B cell (primary cell): ENCODE measurements at regions not wholly inside any gene's neighbourhood (a gene's known extent, or its start where the extent isn't known, plus 50 kb on each side); places are given as distances from the start of the nearest gene placed in this dataset.

Source experiments
- ATAC-seq: fragments of 200-7000 bp; cut with Tn5 transposase; one replicate; pipeline ENCODE4 v1.10.0; 2021; ENCODE audit warnings: low read depth, mild to moderate bottlenecking, moderate number of reproducible peaks, moderate library complexity
- CTCF ChIA-PET: fragments of 350-600 bp; sonication (Branson Sonifier 250); formaldehyde crosslinking; loops from one replicate; lab custom pipeline; 2021; ENCODE audit warnings: antibody characterized with exemption, inconsistent platforms; lab: Charles Lee
- POLR2A ChIA-PET: fragments of 350-600 bp; sonication (Branson Sonifier 250); formaldehyde crosslinking; loops from one replicate; lab custom pipeline; 2021; ENCODE audit warnings: antibody characterized with exemption; lab: Charles Lee
- DNase-seq: peaks from one replicate; pipeline ENCODE4 v3.0.0; 2013
- H2AFZ ChIP-seq: 2 replicates; pipeline ENCODE4 v1.6.1; 2012; ENCODE audit warnings: mild to moderate bottlenecking, low read depth, low read length; ENCODE audit not compliant: insufficient read depth, poor library complexity, severe bottlenecking
- H3K27ac ChIP-seq, 2 donors: 1 replicate in 1 of 2; 2 replicates in 1 of 2; pipeline ENCODE4 v1.5.1; 2012 to 2013; ENCODE audit warnings: low read length in 2 of 2, mild to moderate bottlenecking in 2 of 2, moderate library complexity in 1 of 2
- H3K27me3 ChIP-seq, 4 experiments: fragments of 200-600 bp in 1 of 4; sonication (generic) in 1 of 4; replicated peaks in 1 of 4; 1 replicate in 2 of 4; 2 replicates in 2 of 4; pipeline versions ENCODE4 v1.6.1 to v1.7.0; 2013 to 2016; ENCODE audit warnings: low read length in 3 of 4, mild to moderate bottlenecking in 2 of 4, mixed read lengths in 1 of 4, moderate library complexity in 1 of 4; ENCODE audit not compliant: insufficient read depth in 4 of 4, control insufficient read depth in 3 of 4; ENCODE audit errors: control extremely low read depth in 1 of 4
- H3K36me3 ChIP-seq, 2 experiments: replicated peaks in 1 of 2; 1 replicate in 1 of 2; 2 replicates in 1 of 2; pipeline versions ENCODE4 v1.6.1 to v1.7.1; 2013; ENCODE audit warnings: low read length in 1 of 2; ENCODE audit not compliant: insufficient read depth in 2 of 2, control insufficient read depth in 1 of 2; ENCODE audit errors: control extremely low read depth in 1 of 2, extremely low read depth in 1 of 2
- H3K4me1 ChIP-seq, 2 donors: fragments of 200-600 bp in 1 of 2; sonication (generic) in 1 of 2; 1 replicate in 1 of 2; 2 replicates in 1 of 2; pipeline versions ENCODE4 v1.5.1 to v1.6.1; 2013 to 2017; ENCODE audit warnings: low read length in 2 of 2; ENCODE audit not compliant: control insufficient read depth in 2 of 2, insufficient read depth in 2 of 2
- H3K4me2 ChIP-seq: replicated peaks from 2 replicates; pipeline ENCODE3; 2012; ENCODE audit warnings: mild to moderate bottlenecking, low read depth, low read length; ENCODE audit not compliant: poor library complexity, severe bottlenecking
- H3K4me3 ChIP-seq, 5 experiments: fragments of 200-600 bp in 1 of 5; sonication (generic) in 1 of 5; 1 replicate in 3 of 5; 2 replicates in 2 of 5; pipeline versions ENCODE4 v1.5.1 to v1.7.0; 2011 to 2016; ENCODE audit warnings: low read length in 4 of 5, mild to moderate bottlenecking in 4 of 5, low read depth in 2 of 5, control low read depth in 1 of 5, moderate library complexity in 1 of 5; ENCODE audit not compliant: insufficient read depth in 1 of 5; ENCODE audit errors: control extremely low read depth in 1 of 5, extremely low read depth in 1 of 5
- H3K79me2 ChIP-seq: fragments of 200-600 bp; sonication (generic); one replicate; pipeline ENCODE4 v1.6.0; 2016; ENCODE audit warnings: low read length; ENCODE audit not compliant: control insufficient read depth, insufficient read depth
- H3K9ac ChIP-seq: fragments of 200-600 bp; sonication (generic); 2 replicates; pipeline ENCODE4 v1.6.1; 2017; ENCODE audit warnings: mild to moderate bottlenecking, low read length, moderate library complexity
- H3K9me3 ChIP-seq, 3 donors: one replicate each; pipeline versions ENCODE4 v1.6.1 to v1.7.1; 2013; ENCODE audit warnings: low read length in 2 of 3; ENCODE audit not compliant: control insufficient read depth in 2 of 3, insufficient read depth in 1 of 3; ENCODE audit errors: control extremely low read depth in 1 of 3
- H4K20me1 ChIP-seq: 2 replicates; pipeline ENCODE4 v1.6.0; 2012; ENCODE audit warnings: mild to moderate bottlenecking, low read length; ENCODE audit not compliant: insufficient read depth, control insufficient read depth, poor library complexity, severe bottlenecking
- H3K27ac Mint-ChIP-seq: one replicate; pipeline ENCODE4 v1.8.0; 2021; ENCODE audit warnings: mixed read lengths
- H3K27me3 Mint-ChIP-seq: one replicate; pipeline ENCODE4 v1.8.0; 2021; ENCODE audit warnings: mixed read lengths
- H3K4me1 Mint-ChIP-seq: one replicate; pipeline ENCODE4 v1.8.0; 2021; ENCODE audit warnings: mixed read lengths
- H3K4me3 Mint-ChIP-seq: one replicate; pipeline ENCODE4 v1.8.0; 2021; ENCODE audit warnings: mixed read lengths
- H3K9me3 Mint-ChIP-seq: one replicate; pipeline ENCODE4 v1.8.0; 2022; ENCODE audit warnings: mixed read lengths; ENCODE audit not compliant: insufficient read depth
- EZH2 ChIP-seq: IDR thresholded peaks from 2 replicates; pipeline ENCODE4 v1.6.1; 2012; ENCODE audit warnings: borderline replicate concordance, low read depth, mild to moderate bottlenecking, moderate library complexity, low read length; ENCODE audit not compliant: insufficient read depth, poor library complexity, severe bottlenecking
- whole genome bisulfite sequencing: methylation state at CpG from one replicate; pipeline ENCODE4 v1.1.5; 2013; ENCODE audit warnings: missing lambda C conversion rate; ENCODE audit not compliant: insufficient coverage; 5-methylcytosine and 5-hydroxymethylcytosine counted together
- intact Hi-C: fragments of 100-400 bp; cut with micrococcal nuclease; formaldehyde crosslinking; loops from one replicate; pipeline ENCODE4 v1.10.0; 2022
- TF ChIP-seq, protein P1 (sequence below): fragments of 200-600 bp; IDR thresholded peaks from one replicate; pipeline ENCODE4 v1.8.0; 2022; ENCODE audit warnings: antibody characterized with exemption, mild to moderate bottlenecking

DNA sequence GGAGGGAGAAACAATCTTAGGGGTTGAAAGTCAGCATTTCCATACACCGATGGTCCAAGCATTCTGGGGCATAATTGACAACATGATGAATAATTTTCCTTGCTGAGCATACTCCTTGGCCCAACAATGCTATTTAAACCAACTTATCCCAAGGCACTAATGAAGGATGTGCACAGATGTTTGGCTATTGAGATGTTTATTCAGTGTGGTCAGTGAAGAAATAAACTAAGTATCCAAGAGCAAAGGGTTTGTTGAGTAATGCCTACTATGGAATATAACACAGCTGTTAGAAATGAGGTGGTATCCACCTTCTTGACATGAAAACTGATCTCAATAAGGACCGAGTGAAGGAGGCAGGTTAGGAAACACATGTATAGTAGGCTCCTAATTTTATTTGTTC lies 53.9 kb upstream of the RAB6D start:
- Mint-ChIP-seq H3K9me3 (no peaks in the 10 kb centered on the region), H3K4me1 (no peaks in the 10 kb centered on the region), H3K4me3 (no peak overlapping the region), H3K27ac (no peak overlapping the region), H3K27me3 (peaks cover 41% of the 10 kb centered on the region)
- no peak for DNase-seq
- Histone ChIP-seq H3K4me3 (no peak overlapping the region), H3K27me3 (peaks cover 0 to 5% (median 0%) of the 10 kb centered on the region in 4 experiments), H4K20me1 (no peaks in the 10 kb centered on the region), H3K4me2 (no peak overlapping the region), H3K9ac (no peak overlapping the region), H3K9me3 (no peaks in the 10 kb centered on the region), H3K4me1 (no peaks in the 10 kb centered on the region), H3K27ac (no peak overlapping the region), H3K36me3 (no peaks in the 10 kb centered on the region), H2AFZ (no peak overlapping the region), H3K79me2 (no peaks in the 10 kb centered on the region)
- TF ChIP-seq EZH2, result no peak
- TF ChIP-seq, protein P1, sequence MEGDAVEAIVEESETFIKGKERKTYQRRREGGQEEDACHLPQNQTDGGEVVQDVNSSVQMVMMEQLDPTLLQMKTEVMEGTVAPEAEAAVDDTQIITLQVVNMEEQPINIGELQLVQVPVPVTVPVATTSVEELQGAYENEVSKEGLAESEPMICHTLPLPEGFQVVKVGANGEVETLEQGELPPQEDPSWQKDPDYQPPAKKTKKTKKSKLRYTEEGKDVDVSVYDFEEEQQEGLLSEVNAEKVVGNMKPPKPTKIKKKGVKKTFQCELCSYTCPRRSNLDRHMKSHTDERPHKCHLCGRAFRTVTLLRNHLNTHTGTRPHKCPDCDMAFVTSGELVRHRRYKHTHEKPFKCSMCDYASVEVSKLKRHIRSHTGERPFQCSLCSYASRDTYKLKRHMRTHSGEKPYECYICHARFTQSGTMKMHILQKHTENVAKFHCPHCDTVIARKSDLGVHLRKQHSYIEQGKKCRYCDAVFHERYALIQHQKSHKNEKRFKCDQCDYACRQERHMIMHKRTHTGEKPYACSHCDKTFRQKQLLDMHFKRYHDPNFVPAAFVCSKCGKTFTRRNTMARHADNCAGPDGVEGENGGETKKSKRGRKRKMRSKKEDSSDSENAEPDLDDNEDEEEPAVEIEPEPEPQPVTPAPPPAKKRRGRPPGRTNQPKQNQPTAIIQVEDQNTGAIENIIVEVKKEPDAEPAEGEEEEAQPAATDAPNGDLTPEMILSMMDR, result no peak
- intact Hi-C loops, result loop anchor here (10.0 kb wide), 2 partner anchors 97 to 727 kb away; no protein-coding TSS in a partner anchor
- POLR2A ChIA-PET, result no interaction called here
- no peak for ATAC-seq
- CTCF ChIA-PET, result interaction anchor here (1.0 kb wide), 1 partner anchor 255 kb away, joined by 5 read pairs; no protein-coding TSS in a partner anchor
- 67% methylated on average over 1 of the region's 2 CpGs for WGBS

GRCh38 chr2:131413785-131414184 lies 49.8 kb upstream of the RAB6D start:
- DNase-seq, result no peak
- no peak for ATAC-seq

More at GRCh38 chr2:131413785-131414184, 49.8 kb upstream of the RAB6D start:
- Histone ChIP-seq H3K27me3 (peaks cover 0 to 9% (median 4%) of the 10 kb centered on the region in 4 experiments), H3K4me3 (no peak overlapping the region), H4K20me1 (no peaks in the 10 kb centered on the region), H3K4me1 (no peaks in the 10 kb centered on the region), H3K79me2 (no peaks in the 10 kb centered on the region), H3K9me3 (no peaks in the 10 kb centered on the region), H3K27ac (no peak overlapping the region), H3K36me3 (no peaks in the 10 kb centered on the region), H3K9ac (no peak overlapping the region), H3K4me2 (no peak overlapping the region), H2AFZ (no peak overlapping the region)
- Mint-ChIP-seq H3K27ac (no peak overlapping the region), H3K4me1 (no peaks in the 10 kb centered on the region), H3K4me3 (no peak overlapping the region), H3K9me3 (no peaks in the 10 kb centered on the region), H3K27me3 (peaks cover 34% of the 10 kb centered on the region)
- CTCF ChIA-PET, result interaction anchor here (0.9 to 7.2 kb wide), 6 partner anchors 10 to 388 kb away, joined by 3 to 63 read pairs (median 6); partner anchors contain the start of gene MZT2A
- intact Hi-C loops, result loop anchor here (1.0 to 10.0 kb wide), 4 partner anchors 101 to 731 kb away; no protein-coding TSS in a partner anchor
- no peak for TF ChIP-seq EZH2
- TF ChIP-seq, protein P1, result no peak
- WGBS, result 70% methylated on average over 1 of the region's 2 CpGs
- POLR2A ChIA-PET, result no interaction called here
